Stimulated activated CD4-positive, alpha-beta T cell treated with anti-CD3 and anti-CD28 coated beads, Interleukin-15, amount 100 ng/mL, for 24 hours (primary cell): ENCODE measurements at regions not wholly inside any gene's neighbourhood (a gene's known extent, or its start where the extent isn't known, plus 50 kb on each side); places are given as distances from the start of the nearest gene placed in this dataset.

Experiments
- DNase-seq: peaks from one replicate; pipeline ENCODE4 v3.0.0-alpha.2; 2020

DNA sequence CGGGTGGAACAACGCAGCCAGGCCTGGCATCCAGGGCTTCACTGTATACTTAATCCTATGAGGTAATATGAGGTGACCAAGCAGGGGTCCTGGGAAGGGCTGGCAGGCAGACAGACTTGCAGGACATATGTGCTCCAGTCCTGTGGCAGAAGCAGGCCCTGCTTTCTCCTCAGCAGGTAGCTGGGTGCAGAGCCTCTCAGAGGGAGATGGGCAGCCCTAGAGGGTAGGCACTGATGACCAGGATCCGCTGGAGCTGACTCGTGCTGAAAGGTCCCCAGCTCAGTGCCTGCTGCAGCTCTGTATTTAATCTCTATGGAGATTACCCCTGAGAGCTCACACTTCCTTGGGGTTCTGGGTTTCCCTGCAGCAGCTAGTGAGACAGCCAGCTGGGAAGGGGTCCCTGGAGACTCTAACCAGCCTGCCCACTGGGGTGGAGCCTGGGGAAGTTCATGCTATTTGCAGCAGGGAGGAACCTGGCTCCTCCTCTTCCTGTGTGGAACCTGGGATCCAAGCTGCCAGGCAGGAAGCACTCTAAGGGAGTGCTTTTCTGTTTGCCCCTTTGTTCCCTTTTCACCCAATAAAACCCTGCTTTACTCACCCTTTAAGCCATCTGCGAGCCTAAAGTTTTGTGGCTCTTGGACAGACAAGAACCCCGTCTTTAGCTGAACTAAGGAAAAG, 339.2 kb downstream of the DCAF12L2 start:
- DNase-seq, result no peak

DNA sequence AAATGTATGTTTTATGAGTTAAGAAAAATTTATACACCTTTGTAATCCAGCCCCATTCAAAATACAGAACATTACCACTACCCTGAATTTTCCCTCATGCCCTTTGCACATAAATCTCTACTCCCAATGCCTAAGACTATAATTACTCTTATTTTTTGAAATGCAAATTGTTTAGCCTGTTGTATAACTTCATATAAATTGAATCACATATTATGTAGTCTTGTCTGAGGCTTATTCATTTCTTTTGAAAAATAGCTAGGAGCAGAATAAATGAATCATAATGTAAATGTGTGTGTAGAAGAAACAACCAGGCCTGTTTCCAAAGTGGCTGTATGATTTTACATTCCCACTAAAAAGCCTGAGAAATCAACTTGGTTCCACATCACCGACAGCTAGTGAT, 319.8 kb downstream of the DCAF12L2 start:
- DNase-seq, result no peak

GRCh38 chrX:125850693-125851092, 315.4 kb downstream of the DCAF12L2 start:
- DNase-seq, result no peak

DNA sequence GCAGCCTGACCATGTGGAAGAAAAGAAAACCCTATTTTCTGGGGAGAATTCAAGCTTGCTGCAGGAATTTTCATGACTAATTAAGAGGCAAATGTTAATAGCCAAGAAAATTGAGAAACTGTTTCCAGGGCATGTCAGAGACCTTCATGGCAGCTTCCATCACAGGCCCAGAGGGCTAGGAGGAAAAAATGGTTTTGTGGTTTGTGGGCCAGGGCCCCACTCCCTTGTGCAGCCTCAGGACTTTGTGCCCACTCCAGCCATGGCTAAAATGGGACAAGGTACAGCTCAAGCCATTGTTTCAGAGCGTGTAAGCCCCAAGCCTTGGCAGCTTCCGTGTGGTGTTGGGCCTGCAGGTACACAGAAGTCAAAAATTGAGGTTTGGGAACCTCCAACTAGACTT, 282.9 kb downstream of the DCAF12L2 start:
- no peak for DNase-seq

DNA sequence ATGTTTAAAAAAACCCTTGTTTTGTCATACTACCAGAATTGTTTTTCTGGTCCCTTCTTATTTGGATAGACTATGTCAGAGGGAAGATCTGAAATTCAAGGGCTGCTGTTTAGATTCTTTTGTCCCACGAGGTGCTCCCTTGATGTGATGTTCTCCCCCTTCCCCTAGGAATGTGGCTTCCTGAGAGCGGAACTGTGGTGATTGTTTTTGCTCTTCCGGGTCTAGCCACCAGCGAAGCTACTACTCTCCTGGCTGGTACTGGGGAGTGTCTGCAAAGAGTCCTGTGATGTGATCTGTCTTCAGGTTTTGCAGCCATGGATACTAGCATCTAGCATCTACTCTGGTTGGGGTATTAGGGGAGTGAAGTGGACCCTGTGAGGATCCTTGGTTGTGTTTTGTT, 271.1 kb downstream of the DCAF12L2 start:
- no peak for DNase-seq

DNA sequence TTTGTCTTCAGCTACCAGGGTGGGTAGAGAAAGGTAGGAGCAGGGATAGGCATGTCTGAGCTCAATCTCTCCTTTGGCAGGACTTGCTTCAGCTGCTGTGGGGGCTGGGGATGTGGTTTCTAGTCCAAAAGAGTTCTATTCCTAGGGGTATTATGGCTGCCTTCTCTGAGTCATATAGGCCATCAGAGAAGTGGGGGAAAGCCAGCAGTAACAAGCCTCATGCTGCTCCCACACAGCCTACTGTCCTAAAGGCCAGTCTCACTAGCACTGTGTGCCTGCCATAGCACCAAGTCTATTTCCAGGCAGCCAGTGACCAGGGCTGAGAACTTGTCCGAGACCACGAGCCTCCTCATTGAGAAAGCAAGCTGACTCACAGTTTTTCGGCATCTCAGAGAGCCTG, 270.6 kb downstream of the DCAF12L2 start:
- DNase-seq, result no peak

- no peak for DNase-seq
Observed at GRCh38 chrX:125926295-125926694, 239.8 kb downstream of the DCAF12L2 start.

GRCh38 chrX:125940985-125941384, 225.1 kb downstream of the DCAF12L2 start:
- no peak for DNase-seq

GRCh38 chrX:125947501-125947900, 218.6 kb downstream of the DCAF12L2 start:
- no peak for DNase-seq

GRCh38 chrX:125952973-125953372, 213.1 kb downstream of the DCAF12L2 start:
- no peak for DNase-seq

DNA sequence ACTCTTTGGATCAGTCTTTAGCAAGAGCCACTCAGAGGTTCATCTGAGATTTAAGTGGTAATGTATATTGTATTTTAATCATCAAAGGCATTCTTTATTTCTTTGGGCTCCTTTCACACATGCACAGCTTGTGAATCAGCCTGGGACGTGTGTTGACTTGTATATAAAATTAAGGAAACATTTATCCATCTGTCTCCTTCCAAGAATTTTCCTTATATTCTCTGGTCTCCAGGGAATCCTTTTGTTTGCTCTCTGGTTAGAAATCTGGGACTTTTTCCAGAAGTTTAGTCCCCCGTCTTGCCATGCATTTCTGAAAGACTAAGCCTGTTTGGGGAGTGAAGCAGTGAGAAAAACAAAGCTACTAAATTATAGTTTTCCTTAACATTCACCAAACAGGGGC, 212.3 kb downstream of the DCAF12L2 start:
- no peak for DNase-seq

GRCh38 chrX:125954236-125954635, 211.9 kb downstream of the DCAF12L2 start:
- DNase-seq, result no peak

DNA sequence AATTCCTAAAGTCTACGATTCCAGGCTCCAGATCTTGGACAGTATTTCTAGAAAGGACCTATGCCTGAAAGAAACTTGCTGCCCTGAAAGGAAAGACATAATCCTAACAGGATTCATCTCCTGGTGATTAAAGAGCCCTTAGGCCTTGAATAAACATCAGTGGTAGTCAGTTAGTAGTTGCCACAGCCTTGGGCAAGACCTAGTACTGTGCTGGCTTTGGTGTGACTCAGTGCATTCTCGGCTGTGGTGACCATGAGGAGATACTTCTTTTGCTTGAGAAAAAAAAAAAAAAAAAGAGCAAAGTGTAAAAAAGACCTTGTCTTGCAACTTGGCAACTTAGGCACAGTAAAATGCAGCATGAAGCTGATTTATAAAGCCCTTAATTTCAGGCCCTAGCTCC, 188.2 kb downstream of the DCAF12L2 start:
- DNase-seq, result no peak

DNA sequence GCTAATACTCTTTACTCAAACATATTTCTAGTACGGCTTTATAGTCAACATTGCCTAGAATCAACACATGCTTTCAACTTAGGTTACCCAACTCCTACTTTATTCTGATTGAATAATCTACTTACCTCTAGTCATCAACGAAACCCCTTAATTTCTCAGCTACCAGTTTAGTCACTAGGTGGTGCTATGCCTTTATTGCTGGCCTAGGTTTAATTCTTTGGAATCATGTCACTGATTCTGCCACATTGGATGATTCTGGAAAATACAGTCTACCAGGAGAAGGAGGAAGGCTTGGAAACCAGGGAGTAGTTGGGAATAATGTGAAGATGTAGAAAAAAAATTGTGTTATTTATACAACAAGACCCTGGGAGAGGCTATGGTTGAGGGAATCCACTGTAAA, 167.7 kb downstream of the DCAF12L2 start:
- no peak for DNase-seq

DNA sequence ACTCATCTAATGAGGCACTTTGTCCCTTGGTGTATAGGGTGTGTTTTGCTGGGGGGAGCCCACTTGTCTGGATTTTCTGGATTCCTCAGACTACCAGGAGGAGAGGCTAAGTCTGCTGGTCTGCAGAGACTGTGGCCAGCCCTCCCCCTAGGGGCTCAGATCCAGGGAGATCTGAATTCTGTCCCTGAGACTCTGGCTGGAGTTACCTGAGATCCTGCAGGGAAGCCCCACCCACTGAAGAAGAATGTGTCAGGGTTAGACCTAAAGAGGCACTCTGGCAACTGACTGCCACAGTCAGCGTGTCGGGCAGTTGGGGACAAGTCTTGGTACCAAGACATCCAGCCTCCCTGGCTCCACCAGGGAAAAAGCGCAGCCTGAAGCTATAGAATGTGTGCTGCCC, 138.9 kb downstream of the DCAF12L2 start:
- no peak for DNase-seq

DNA sequence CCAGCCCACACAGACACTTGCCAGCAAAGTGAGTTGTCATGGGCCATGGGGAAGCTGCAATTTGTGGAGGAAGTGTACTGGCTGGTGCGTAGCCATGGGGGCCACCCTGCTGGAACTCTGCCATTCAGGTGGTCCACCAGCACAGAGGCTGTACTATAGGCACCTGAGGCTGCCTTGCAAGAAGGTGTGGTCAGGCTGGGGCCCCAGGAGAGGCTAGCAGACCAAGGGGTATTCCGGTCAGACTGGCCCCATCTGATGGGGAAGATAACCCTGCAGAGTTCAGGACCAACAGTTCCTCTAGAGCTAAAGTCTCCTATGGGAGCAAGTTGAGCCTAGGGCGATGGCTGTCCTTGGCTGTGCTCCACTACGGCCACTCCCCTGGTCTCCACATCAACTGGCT, 136.1 kb downstream of the DCAF12L2 start:
- DNase-seq, result no peak

- DNase-seq, result no peak
Observed at GRCh38 chrX:126063984-126064383, 102.1 kb downstream of the DCAF12L2 start.

DNA sequence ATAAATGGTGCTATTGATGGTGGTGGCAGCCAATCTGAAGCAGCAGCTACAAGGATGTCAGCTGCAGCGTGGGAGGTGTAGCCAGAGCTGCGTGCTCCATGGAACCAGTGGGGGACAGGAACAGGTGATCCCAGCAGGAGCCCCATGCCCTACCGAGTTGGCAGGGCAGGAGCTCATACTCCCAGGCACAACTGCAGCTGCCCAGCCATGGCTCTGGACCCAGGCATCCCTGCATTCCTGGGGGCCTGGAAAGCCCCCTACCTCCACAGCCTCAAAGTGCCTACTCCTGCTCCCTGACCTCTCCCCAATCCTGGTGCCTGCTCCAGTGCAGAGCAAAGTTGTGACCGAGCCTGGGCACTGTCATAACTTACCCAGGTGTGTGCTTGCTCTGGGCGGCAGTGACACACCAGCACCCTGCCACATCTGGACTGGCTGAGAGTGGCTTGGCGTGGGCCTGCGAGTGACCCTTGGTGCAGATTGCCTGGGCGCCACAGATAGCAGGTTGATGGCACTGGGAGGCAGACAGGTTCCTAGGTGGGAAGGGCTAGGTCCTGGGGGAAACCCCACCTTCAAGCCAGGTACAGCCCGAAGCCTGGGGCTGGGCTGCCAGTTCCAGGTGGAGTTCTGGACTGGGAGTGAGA, 101.1 kb downstream of the DCAF12L2 start:
- no peak for DNase-seq

DNA sequence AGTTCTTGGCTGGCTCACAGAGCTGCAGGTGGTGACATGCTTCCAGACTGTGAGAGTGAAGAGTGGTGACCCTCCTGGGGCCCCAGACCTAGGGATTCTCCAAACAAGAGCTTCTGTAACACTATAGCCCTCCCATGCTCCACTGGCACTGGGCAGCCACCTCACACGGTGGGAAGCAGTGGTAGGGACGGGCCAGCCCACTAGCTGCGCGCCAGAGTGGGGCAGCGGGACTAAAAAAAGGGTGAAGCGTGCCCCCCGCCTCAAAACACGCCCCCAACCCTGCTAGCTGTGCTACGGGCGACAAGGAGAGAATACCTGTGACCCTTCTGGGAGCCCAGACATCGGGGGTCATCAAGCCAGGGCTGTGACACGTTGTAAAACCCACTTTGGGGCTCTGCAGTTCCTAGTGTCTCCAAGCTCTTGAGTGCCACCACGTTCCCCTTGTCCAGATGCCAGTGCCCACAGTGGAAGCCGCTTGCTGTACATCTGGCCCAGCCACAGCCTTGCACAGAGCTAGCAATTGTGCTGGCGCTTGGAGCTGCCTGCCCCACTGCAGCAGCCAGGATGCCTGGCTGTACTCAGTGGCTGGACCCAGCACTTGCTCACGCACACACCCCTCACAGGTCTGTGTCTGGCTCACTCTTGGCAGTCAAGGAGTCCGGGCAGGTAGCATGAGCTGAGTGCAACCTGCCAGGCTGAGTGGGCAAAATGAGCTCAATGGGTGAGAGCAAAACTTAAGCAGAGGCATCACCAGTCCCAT, 100.0 kb downstream of the DCAF12L2 start:
- DNase-seq, result no peak
